OCI-LY7 (cell line): ENCODE measurements at regions not wholly inside any gene's neighbourhood (a gene's known extent, or its start where the extent isn't known, plus 50 kb on each side); places are given as distances from the start of the nearest gene placed in this dataset.

Experiments
- BruUV-seq: library from RNA; stranded (reverse); fragments of 400-500 nt; replicated peaks from 2 replicates; lab custom pipeline; 2021; lab: Mats Ljungman, UMichigan
- CTCF ChIA-PET: fragments of 300-600 bp; sonication (Branson Sonifier 250); formaldehyde crosslinking; loops from one replicate; lab custom pipeline; 2022; ENCODE audit warnings: antibody characterized with exemption; ENCODE audit not compliant: unreplicated experiment; lab: Charles Lee
- POLR2A ChIA-PET: fragments of 300-600 bp; sonication (Branson Sonifier 250); formaldehyde crosslinking; loops from one replicate; lab custom pipeline; 2022; ENCODE audit warnings: antibody characterized with exemption; lab: Charles Lee
- DNase-seq: peaks from one replicate; pipeline ENCODE4 v3.0.0-alpha.2; 2015; ENCODE audit warnings: low spot score
- H2AFZ ChIP-seq: fragments of 200-600 bp; sonication (generic), shearing (Covaris generic); 2 replicates; pipeline ENCODE4 v1.6.1; 2014; ENCODE audit warnings: mild to moderate bottlenecking, antibody characterized with exemption, low read length, moderate library complexity
- H3K27ac ChIP-seq: fragments of 200-600 bp; sonication (generic); 2 replicates; pipeline ENCODE4 v1.5.1; 2014; ENCODE audit warnings: mixed run types, low read depth, mild to moderate bottlenecking, moderate library complexity, low read length, inconsistent platforms; ENCODE audit not compliant: poor library complexity, severe bottlenecking
- H3K36me3 ChIP-seq: fragments of 200-600 bp; sonication (generic); 2 replicates; pipeline ENCODE4 v1.6.1; 2014; ENCODE audit warnings: mild to moderate bottlenecking, antibody characterized with exemption, low read length, moderate library complexity, mixed read lengths; ENCODE audit not compliant: insufficient read depth
- H3K4me1 ChIP-seq: fragments of 200-600 bp; sonication (generic); 2 replicates; pipeline ENCODE4 v1.5.1; 2014; ENCODE audit warnings: mild to moderate bottlenecking, low read length; ENCODE audit not compliant: insufficient read depth, poor library complexity, severe bottlenecking
- H3K4me2 ChIP-seq: fragments of 200-600 bp; sonication (generic); 2 replicates; pipeline ENCODE4 v1.6.1; 2014; ENCODE audit warnings: mild to moderate bottlenecking, low read length
- H3K4me3 ChIP-seq: fragments of 200-600 bp; sonication (generic); 2 replicates; pipeline ENCODE4 v1.5.1; 2014; ENCODE audit warnings: mild to moderate bottlenecking, low read depth, low read length; ENCODE audit not compliant: poor library complexity, severe bottlenecking
- H3K79me2 ChIP-seq: fragments of 200-600 bp; sonication (generic); 2 replicates; pipeline ENCODE4 v1.6.1; 2016; ENCODE audit warnings: low read depth, mild to moderate bottlenecking, low read length, moderate library complexity, mixed read lengths; ENCODE audit not compliant: insufficient read depth
- H3K9me2 ChIP-seq: fragments of 200-600 bp; sonication (generic); 2 replicates; pipeline ENCODE4 v1.6.1; 2016; ENCODE audit warnings: mild to moderate bottlenecking, low read length, mixed read lengths; ENCODE audit not compliant: insufficient read depth
- H3K9me3 ChIP-seq: fragments of 200-600 bp; sonication (generic); 2 replicates; pipeline ENCODE4 v1.6.1; 2014; ENCODE audit warnings: mild to moderate bottlenecking, mixed run types, low read length, mixed read lengths
- H4K20me1 ChIP-seq: fragments of 200-600 bp; sonication (generic); 2 replicates; pipeline ENCODE4 v1.6.1; 2014; ENCODE audit warnings: mild to moderate bottlenecking, antibody characterized with exemption, low read length, moderate library complexity, mixed read lengths; ENCODE audit not compliant: insufficient read depth
- EZH2phosphoT487 ChIP-seq: fragments of 200-600 bp; sonication (generic); IDR thresholded peaks from 2 replicates; pipeline ENCODE4 v1.6.1; 2018; ENCODE audit warnings: low read depth, borderline replicate concordance, mild to moderate bottlenecking, mixed run types, antibody characterized with exemption, low read length, moderate library complexity, mixed read lengths
- intact Hi-C: fragments of 100-400 bp; cut with micrococcal nuclease; formaldehyde crosslinking; loops from one replicate; pipeline ENCODE4 v1.10.0; 2022; ENCODE audit not compliant: unreplicated experiment
- TF ChIP-seq, protein P1 (sequence below): fragments of 200-600 bp; sonication (generic); conservative IDR thresholded peaks from 2 replicates; pipeline ENCODE4 v1.5.1; 2014; ENCODE audit warnings: mild to moderate bottlenecking, antibody characterized with exemption, low read length, moderate library complexity, mixed read lengths

GRCh38 chr3:186418671-186419145 lies 56.7 kb upstream of the DGKG start:
- BruUV-seq: no TSS peak
- no peaks in the 10 kb centered on the region for H3K4me1 ChIP-seq
- no peak for TF ChIP-seq EZH2phosphoT487
- TF ChIP-seq, protein P1, sequence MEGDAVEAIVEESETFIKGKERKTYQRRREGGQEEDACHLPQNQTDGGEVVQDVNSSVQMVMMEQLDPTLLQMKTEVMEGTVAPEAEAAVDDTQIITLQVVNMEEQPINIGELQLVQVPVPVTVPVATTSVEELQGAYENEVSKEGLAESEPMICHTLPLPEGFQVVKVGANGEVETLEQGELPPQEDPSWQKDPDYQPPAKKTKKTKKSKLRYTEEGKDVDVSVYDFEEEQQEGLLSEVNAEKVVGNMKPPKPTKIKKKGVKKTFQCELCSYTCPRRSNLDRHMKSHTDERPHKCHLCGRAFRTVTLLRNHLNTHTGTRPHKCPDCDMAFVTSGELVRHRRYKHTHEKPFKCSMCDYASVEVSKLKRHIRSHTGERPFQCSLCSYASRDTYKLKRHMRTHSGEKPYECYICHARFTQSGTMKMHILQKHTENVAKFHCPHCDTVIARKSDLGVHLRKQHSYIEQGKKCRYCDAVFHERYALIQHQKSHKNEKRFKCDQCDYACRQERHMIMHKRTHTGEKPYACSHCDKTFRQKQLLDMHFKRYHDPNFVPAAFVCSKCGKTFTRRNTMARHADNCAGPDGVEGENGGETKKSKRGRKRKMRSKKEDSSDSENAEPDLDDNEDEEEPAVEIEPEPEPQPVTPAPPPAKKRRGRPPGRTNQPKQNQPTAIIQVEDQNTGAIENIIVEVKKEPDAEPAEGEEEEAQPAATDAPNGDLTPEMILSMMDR: no peak
- no peak overlapping the region for H3K4me3 ChIP-seq
- H4K20me1 ChIP-seq: no peaks in the 10 kb centered on the region
- no peaks in the 10 kb centered on the region for H3K79me2 ChIP-seq
- ChIA-PET CTCF (no interaction called here), POLR2A (interaction anchor here (0.6 kb wide), 2 partner anchors 13 to 42 kb away, joined by 3 read pairs; no protein-coding TSS in a partner anchor)
- H3K36me3 ChIP-seq: no peaks in the 10 kb centered on the region
- intact Hi-C loops: no loop called here
- no peaks in the 10 kb centered on the region for H3K9me3 ChIP-seq
- H3K9me2 ChIP-seq: no peaks in the 10 kb centered on the region
- H2AFZ ChIP-seq: no peak overlapping the region
- no peak for DNase-seq
- no peak overlapping the region for H3K27ac ChIP-seq
- H3K4me2 ChIP-seq: no peak overlapping the region

- ChIA-PET CTCF (no interaction called here), POLR2A (no interaction called here)
- Histone ChIP-seq H4K20me1 (no peaks in the 10 kb centered on the region), H3K79me2 (no peaks in the 10 kb centered on the region), H2AFZ (no peak overlapping the region), H3K36me3 (no peaks in the 10 kb centered on the region), H3K4me3 (no peak overlapping the region), H3K27ac (no peak overlapping the region), H3K9me2 (no peaks in the 10 kb centered on the region), H3K9me3 (no peaks in the 10 kb centered on the region), H3K4me1 (no peaks in the 10 kb centered on the region), H3K4me2 (no peak overlapping the region)
- no peak for TF ChIP-seq EZH2phosphoT487
- TF ChIP-seq, protein P1: no peak
- intact Hi-C loops: no loop called here
- no TSS peak for BruUV-seq
- DNase-seq: no peak
Observed at GRCh38 chr3:186417791-186418190, 55.8 kb upstream of the DGKG start.

GRCh38 chr3:186414735-186415419 lies 52.8 kb upstream of the DGKG start:
- Histone ChIP-seq H3K4me2 (no peak overlapping the region), H3K27ac (no peak overlapping the region), H3K4me3 (no peak overlapping the region), H3K4me1 (no peaks in the 10 kb centered on the region), H3K9me3 (no peaks in the 10 kb centered on the region), H3K9me2 (no peaks in the 10 kb centered on the region), H3K79me2 (no peaks in the 10 kb centered on the region), H3K36me3 (no peaks in the 10 kb centered on the region), H2AFZ (no peak overlapping the region), H4K20me1 (no peaks in the 10 kb centered on the region)
- TF ChIP-seq, protein P1: no peak
- no peak for TF ChIP-seq EZH2phosphoT487
- DNase-seq: no peak
- intact Hi-C loops: no loop called here
- no TSS peak for BruUV-seq
- ChIA-PET POLR2A (no interaction called here), CTCF (no interaction called here)
